CD4-positive, alpha-beta T cell treated with Interleukin-15 for 4 hours (primary cell): ENCODE measurements at regions not wholly inside any gene's neighbourhood (a gene's known extent, or its start where the extent isn't known, plus 50 kb on each side); places are given as distances from the start of the nearest gene placed in this dataset.

ENCODE experiments used
- DNase-seq: peaks from one replicate; pipeline ENCODE4 v3.0.0-alpha.2; 2020; ENCODE audit warnings: low spot score

DNA sequence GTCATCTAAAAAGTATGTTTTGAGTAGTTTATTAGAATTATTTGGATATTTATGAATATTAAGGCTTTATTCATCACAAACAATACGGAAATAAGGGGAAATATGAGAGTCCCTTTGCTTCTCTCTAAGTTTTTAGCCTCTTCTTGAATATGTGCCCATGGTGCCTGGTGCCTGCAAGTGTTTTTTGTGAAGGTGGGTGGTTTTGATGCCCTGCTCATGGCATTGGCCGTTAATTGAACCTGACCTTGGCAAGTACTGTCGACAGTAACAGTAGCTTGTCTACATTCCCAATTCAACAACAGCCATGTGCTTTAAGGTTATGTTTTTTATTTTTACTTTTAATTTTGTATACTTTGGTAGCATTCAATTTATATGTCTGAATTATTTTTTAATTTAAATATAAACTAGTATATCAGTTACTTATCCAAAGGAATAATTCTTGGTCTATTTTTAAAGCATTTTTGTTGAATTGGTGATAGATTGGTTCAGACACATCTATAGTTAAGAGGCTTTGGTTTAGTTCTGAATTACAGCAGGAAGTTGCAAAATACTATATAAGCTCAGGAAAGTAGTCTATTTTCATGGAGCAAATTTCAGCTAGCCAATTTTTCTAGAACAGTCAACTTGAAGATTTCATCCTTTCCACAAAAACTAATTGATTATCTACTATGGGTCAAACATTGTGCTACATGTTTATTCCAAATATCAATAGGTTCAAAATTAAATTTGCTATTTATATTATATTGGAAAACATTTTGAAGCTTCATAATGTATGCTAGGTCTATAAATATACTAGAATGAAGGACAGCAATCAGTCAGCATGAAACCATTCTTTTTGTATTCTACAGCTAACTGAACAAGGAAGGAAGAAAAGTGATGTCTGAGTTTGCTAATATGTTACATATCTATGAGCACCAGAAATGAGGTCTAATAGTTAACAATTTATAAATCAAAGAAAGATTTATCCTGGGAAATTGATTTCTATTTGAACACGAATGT lies 184.4 kb downstream of the MRPL39 start:
- no peak for DNase-seq

DNA sequence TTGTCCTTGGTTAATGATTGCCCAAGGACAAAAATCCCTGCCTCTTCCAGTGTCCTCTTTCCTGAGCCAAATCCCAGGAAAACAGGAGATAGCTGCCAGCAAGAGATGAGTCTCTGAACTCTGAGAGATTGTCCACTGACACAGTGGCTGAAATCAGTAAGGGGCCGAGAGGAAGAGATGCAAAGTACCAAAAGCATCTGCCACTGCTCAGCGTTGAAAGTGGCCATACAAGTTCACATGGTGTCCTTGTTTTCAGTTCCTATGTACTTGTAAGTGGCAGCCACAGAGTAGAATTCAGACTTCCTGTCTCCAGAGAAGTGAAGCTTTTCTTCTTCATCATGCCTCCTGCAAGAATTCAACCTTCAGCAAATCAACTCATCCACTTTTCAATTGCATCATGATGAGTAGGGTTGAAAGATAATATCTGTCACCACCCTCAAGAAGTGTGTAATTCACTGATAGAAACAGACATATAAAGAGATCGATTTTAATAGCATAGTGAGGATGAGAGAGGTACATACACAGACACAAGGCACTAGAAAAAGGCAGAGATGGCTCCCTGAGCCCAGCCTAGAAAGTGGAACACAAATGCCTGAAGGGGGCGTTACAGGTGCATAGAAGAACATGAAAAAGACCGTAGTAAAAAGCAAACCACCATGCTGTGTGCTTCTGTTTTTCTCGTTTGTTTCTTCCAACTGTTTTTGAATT lies 185.8 kb downstream of the MRPL39 start:
- DNase-seq = peak; percentile 80

DNA sequence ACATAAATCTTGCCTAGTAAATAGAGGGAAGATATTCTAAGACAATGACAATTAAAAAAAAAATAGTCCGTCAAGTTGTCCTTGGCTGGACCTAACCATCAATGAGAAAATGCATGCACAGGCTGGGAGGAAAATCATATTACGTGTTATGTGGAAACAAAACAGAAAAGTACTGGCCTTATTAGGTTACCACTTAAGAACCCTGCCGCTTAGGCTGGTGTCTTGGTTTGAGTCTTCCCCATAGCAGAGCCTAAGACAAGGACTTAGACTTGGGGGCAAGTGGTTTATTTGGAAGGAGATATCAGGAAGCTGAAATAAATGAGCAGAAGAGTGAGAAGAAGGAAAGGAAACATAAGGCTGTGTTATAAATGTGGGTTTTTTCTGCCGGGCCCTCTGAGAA lies 186.4 kb downstream of the MRPL39 start:
- no peak for DNase-seq

DNA sequence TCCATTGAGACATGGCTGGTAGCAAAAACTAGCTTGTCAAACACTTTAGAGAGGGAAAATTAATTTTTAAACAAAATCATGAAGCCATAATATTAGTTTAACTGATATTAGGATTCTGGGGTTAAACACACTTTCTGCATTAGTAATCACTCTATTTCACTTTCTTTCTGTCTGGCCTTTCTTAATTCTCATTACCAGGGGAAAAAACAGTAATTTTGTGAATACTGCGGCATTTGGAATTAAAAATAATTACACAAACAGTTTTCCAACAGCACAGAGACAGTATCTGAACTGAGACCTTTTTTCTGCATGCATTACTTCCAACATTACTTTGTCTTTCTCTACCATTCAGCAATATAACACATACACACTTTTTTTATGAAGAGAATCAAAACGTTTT lies 190.6 kb downstream of the MRPL39 start:
- DNase-seq = no peak

DNA sequence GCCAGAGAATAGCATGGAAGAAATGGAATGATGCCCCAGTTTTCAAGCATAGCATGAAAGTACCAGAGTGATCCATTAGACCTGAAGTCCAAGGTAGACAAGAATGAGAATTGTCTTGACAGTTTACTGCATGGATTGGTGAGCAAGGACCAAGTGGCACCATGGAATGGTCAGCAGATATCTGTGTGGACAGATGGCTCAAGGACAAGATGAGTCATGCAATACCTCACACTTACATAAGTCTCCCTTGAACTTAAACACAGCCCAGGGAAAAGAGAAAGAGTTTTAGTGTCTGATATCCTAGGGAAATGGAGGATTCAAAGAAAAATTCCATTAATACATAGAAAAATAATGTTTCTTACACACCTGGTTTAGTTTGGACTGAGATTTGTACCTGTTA lies 195.2 kb downstream of the MRPL39 start:
- DNase-seq = no peak

DNA sequence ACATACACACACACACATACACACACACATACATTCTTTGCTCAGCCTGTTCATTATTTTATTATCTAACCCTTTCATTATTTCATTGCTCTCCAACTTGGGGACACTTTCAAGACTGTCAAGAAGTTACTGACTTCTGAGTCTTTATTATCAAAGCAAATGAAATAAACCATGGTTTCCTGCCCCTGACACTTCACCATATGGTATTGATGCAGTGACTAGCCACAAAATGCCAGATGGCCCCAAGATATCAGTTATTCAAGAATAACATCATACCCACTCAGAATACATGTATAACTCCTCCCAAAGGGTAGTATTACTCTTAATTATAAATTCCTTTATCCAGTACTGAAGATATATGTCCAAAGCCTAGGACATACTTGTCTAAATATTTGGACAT lies 197.3 kb downstream of the MRPL39 start:
- DNase-seq = no peak

DNA sequence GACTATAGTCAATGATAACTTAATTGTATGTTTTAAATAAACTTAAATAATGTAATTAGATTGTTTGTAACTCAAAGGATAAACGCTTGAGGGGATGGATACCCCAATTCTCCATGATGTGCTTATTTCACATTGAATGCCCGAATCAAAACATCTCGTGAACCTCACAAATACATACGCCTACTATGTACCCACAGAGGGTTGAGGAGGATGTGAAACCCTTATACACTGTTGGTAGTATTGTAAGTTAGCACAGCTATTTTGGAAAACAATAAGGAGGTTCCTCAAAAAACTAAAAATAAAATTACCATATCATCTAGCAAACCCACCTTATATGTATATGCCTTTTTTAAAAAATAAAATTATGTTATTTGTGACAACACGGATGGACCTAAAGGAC lies 198.6 kb downstream of the MRPL39 start:
- DNase-seq = no peak

DNA sequence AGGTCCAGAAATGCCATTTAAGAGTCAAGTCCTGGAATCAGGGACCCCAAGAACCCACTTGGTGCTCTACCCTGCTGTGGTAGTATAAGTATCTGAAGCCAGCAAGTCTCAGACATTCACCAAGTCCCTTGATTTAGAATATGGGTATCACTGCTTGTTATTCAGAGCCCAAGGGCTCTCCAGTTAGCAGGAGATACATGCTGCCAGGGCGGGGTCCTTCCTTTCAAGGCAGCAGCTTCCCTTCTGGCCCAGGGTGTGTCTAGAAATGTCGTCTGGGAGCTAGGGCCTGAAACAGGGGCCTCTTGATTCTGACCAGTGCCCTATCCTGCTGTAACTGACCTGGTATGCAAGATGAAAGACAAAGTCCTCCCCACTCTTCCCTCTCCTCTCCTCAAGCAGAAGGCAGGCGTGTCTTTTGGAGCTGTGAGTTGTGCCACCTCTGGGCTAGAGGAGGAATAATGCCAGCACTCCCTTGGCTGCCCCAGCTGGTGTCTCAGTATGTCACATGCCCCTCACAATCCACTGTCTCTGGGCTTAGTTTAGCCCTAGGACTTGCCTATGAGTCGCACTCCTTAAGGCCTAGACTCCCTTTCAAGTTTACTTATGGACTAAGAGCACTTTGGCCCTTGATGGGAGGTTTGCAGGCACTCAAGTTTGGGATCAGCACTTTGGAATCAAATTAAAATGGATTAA lies 200.2 kb downstream of the MRPL39 start:
- DNase-seq = no peak

DNA sequence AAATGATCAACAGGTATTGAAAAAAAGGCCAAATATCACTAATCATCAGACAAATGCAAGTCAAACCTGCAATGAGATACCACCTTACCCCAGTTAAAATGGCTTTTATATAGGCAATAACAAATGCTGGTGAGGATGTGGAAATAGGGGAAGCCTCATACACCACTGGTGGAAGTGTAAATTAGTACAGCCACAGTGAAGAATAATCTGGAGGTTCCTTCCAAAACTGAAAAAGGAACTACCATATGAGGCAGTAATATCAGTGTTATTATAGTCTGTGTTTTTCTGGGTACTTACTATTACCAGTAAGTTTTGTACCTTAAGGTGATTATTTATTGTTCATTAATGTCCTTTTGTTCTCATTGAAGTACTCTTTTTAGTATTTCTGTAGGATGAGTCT lies 201.3 kb downstream of the MRPL39 start:
- no peak for DNase-seq

DNA sequence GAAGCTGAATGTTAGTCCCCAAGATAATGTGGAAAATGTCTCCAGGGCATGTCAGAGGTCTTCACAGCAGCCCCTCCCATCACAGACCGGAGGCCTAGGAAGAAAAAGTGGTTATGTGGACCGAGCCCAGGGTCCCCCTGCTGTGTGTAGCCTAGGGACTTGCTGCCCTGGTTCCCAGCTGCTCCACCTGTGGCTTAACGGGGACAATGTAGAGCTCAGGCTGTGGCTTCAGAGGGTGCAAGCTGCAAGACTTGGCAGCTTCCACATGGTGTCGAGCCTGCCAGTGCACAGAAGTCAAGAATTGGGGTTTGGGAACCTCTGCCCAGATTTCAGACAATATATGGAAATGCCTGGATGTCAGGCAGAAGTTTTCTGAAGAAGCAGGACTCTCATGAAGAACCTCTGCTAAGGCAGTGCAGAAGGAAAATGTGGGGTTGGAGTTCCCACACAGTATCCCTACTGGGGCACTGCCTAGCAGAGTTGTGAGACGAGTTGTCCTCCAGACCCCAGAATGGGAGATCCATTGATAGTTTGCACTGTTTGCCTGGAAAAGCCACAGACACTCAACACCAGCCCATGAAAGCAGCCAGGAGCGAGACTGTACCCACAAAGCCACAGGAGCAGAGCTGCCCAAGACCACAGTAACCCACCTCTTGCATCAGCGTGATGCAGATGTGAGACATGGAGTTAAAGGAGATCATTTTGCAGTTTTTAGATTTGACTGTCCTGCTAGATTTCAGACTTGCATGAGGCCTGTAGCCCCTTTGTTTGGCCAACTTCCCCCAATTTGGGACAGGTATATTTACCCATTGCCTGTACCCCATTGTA lies 204.9 kb downstream of the MRPL39 start:
- no peak for DNase-seq

DNA sequence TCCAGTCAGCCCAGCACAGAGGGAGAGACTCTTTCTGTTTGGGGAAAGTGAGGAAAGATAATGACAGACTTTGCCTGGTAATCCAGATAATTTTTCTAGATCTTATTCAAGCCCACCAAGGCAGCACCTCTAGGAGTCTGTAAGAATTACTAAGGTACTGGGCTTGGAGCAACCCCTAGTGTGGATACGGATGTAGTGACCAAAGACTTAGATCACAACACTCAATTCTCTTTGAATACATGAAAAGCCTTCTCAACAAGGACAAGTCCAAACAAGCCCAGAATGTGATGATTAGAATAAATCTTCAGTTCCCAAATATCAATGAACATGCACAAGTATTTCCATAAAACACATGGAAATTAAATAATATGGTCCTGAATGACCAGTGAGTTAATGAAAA lies 206.9 kb downstream of the MRPL39 start:
- DNase-seq = no peak

DNA sequence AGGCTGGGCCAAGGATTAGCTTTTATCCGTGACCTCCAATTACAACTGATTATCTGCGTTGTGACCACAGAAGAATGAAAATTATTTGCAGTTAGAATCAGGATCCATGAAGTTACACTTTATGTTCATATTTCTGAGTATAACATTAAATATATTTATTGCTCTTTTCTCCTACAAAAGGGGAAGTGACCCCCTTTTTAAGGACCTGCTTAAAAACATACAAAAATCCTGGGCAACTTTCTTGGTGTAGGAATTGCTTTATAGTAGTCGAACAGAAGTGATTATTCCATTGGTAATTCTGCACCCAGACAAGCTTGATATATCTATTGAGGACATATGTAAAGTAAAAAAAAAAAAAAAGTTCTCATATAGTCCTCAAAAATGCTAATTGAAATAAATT lies 208.7 kb downstream of the MRPL39 start:
- DNase-seq = no peak

DNA sequence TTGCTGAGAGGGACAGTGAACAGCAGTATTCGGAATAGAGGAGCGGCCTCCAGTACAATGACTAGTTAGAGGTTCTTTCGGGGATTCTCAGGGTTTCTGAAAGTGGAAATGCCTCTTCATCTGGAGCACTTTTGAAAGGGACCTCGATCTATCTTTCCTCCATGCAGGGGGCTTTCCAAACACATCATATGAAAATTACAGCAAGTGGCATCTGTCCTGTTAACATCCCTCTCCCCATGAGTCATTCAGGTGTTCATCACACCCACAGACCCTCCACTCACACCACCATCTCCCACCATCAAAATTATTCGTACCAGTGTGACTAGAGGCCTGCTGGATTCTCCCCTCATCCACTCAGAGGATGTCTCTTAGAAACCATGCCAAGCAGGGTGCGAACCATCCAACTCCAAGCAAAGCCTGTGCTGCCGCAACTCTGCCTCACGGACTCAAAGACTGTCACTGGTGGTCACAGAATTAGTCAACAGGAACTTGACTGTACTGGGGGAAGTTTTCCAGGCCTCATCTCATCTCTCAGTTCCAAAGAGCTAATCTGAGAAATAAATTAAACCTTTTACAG lies 211.1 kb downstream of the MRPL39 start:
- peak; percentile 32 for DNase-seq

DNA sequence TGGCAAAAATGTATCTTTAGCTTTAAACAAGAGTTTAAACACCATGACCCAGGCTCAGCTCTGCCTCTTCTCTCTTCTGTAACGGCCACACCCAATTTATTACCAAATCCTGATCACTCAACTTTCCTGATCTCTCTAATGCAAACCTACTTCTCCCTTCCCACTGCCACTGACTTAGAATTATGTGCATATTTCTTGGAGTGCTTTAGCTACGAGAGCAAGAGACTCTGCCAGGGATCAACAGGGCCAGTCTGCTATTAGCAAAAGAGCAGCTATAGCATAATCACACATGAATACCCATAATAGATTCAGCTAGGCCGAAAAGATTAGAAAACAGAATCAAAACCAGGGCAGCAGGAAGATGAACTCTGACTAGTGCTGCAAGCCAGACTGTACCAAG lies 215.5 kb downstream of the MRPL39 start:
- no peak for DNase-seq

DNA sequence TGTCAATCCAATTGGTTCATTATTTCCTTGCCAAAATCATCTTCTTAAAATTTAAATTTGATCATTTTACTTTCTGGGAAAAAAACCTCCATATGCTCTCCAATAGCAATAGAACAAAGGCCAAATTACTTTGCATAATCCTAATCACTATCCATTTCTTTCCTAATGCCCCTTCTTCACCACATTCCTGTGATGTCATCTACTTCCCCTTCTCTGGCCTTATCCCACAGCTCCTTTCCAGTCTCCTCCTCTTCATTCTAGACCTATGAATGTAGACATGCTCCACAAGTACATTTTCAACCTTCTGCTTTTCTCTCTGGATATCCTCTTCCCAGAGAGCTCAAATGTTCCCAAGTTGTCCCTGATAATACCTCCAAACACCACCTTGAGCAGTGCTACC lies 216.6 kb downstream of the MRPL39 start:
- no peak for DNase-seq

DNA sequence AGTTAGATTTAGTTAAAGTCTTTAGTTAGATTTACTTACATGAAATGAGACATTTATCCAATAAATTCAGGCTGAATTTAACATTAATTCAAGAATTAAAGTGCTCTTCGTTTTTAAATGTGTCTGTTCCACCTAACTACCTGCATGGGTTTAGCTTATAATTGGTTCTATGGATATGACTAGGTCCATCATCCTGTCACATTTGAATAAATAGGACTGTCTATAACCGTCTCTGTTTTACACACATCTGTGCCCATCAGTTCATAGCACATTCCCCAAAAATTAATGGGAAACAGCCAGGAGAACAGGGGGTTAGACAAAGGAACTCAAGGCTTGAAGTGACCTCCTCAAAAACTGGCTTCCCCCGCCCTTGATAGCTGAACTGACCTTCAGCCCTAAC lies 219.6 kb downstream of the MRPL39 start:
- no peak for DNase-seq

DNA sequence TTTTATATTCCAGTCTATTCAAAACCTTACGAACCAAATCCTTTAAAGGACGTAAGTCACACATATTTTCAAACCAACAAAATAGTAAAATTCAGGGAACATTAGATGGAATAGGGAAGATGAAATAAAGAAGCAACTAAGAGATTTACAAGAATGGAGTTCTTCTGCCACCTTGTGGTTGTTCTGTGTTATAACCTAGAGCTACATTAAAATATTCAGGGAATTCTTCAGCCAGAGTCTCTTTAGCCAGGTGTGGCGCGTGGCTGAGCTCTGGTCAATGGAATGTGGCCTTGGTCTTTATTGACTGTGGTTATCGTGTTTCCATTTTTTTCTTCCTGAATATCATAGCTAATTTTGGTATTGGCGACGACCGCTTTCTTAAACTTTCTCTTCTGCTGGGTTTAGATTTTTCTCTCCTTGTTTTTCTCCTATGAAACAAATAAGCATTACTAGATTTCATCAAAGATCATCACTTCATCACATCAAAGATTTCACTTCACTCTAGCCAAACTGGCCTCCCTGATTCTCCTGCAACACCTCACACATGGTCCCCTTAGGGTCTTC lies 221.3 kb downstream of the MRPL39 start:
- DNase-seq = peak; percentile 27

DNA sequence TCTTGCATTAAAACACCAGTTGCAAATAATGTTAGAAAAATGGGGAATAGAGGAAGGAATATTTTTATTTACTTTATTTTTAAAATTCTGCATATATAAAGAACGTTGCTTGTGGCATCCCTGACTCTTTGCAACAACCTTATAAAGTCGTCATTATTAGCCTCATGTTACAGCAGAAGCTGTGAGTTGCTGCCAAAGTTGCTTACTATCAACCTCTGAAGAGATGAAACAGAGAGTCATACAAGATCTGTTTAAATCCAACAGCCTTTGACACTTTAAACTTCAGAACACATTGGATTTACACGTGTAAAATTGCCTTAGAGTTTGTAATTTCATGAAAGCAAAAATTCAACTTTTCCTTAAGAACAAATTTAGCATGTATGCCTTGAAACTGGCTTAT lies 221.9 kb downstream of the MRPL39 start:
- DNase-seq = no peak

DNA sequence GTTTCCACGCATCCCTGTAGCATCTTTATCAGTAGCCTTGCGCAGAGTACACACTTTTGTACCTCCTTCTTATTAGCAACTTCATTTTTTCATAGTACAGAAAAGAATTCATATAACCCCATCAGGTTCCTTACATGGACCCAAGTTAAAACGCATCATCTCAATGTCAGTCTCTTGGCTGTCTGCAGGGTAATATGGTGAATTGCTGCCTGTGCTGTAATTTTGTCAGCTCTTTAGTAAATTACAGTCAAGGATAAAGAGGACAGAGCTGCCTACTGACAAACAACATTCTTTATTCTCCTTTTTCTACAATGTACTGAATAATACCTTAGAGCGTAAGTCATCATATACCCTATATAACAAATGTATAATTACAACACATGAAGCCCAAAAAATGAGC lies 222.5 kb downstream of the MRPL39 start:
- no peak for DNase-seq

DNA sequence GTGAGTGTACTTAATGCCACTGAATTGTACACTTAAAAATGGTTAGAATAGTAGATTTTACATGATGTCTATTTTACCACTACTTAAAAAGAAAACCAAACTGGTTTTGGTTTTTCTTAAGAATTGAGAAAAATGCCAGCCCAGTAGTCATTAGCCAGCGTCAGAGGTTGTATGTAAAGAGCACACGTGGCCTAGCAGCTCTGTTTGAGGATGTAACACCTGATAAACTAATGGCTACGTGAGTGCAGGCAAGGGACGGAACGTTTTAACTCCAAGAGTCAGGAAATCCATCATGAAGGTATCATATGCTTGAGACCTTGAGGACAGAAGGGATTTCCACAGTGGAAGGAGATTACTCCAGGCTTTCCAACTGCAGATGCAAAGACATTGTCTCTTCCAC lies 223.7 kb downstream of the MRPL39 start:
- DNase-seq = no peak

DNA sequence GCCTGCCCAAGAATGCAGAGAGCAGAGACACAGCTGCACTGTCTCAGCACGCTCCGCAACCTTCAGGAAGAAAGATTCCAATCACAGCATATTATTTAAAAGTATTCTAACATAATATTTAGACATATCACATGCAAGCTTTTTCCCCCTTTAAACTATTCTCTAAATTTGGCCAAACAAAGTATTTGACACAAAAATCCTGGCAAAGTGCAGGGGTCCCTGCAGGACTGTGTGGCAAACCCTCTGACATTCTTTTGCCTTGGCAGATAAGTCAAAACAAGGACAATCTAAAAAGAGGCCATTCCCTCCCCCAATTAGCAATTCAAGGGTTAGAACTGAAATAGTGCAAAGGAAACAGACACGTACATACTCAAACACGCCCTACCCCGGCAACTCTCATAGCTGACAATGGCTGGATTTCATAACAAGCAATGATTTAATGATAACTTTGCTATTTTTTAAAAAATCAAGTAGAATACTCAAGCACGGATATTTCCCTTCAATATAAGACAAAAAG lies 225.3 kb downstream of the MRPL39 start:
- no peak for DNase-seq
